ENCODE measurements at regions not wholly inside any gene's neighbourhood (a gene's known extent, or its start where the extent isn't known, plus 50 kb on each side); places are given as distances from the start of the nearest gene placed in this dataset.
"Not testable (repeated sequence)": the region's sequence is repeated elsewhere in the genome, so short reads cannot be mapped to it uniquely, and the experiment has no call there.

DNA sequence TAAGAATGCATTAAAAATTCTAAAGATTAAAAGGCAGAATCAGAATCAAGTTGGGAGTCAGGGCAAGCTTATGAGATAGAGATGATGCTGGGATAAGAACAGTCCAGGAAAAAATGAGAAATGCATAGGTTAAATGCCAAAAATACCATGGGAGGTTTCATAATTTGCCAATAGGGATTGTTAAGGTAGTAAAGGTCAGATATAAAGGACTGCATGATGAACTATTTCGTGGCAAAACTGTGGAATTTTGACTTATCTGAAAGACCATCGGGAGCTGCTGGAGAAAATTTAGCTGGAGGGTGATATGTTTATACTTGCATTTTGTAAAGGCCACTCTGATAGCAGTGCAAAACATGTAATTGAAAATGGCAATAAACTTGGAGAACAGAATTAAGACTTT, 1872.8 kb upstream of the ACO1 start:
- DNase-seq: no peak

DNA sequence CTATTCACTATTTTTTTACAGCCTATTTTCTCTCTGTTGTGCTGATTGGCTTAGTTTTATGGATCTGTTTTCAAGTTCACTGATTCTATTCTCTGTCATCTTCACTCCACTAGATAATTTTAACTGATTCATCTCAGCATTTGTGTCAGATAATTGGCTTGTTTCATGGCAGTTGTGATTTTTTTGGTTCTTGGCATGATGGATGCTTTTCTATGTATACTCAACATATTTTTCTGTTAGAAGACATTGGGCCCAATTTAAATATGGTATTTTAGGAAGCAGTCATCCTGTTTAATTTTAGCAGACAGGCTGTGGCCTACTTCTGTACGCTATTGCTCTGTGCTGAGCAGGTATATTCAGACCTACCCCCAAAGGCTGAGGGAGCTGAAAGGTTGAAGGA, 1865.3 kb upstream of the ACO1 start:
- DNase-seq: no peak

DNA sequence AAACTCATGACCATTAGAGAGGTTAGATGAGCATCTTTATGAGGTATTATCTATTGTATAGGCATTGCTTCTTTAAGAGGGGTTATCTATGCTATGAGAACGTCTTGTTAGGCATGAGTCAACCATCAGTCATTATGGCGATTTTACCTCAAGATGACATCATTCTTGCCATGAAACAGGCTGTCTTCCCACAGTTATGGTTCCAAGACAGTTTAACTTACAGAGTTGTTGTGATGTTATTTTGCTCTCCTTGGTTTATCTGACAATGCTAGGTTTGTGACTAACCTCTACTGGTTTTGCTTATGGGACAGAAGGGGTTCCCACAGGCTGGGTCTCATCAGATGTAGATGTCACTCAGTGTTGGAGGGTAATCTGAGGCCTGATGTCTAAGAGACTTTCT, 1864.7 kb upstream of the ACO1 start:
- no peak for DNase-seq

DNA sequence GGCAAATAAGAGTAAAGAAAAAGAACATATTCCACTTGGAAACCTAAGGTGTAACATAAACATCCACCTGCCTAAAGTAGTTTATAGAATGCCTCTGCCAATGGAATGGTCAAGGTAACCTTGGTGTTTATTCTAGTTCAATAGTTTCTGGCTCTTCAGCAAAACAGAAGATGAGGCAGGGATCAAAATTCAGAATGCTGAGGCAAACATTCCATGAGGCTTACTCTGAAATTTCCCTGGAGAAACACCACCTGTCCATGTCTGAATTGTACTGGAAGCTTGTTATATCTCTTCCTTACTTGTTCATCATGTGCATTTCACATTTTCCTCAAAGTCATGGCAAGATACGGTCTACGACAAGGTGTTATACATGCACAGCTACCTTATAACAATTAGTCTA, 1862.4 kb upstream of the ACO1 start:
- DNase-seq: no peak

DNA sequence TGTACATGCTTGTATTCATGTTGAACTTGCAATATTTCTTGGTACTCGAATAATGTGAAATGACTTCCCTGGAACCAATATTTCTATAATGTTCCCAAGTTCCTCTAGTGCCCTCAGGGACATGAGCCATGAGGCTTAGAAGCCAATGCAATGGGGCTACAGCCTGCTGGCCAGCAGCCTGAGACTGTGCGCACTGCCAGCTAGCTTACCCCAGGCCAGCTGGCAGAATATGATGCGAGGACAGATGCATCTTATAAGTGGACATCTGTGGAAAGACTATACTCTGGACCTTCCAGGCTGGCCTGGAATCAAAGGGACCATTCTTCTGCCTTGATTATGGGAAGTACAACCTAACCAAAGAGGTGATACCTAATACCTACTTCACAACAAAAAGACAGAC, 1862.0 kb upstream of the ACO1 start:
- DNase-seq: no peak

DNA sequence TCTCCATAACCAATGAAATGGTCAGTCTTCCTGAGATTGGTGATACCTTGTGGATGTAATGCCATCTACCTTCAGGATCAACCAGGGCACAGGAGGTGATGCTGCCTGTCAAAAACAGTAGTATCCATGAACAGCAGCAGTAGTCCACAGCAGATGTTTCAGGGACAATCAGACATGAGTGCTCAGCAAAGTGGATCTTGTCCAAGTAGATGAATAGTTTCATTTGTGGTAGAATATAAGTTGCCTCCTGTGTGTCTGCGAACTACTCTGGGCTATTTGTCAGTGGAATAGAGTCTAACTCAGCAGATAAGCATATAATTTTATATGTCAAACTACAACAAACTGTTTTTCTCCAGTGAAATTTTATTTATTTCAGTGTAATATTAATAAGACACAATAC, 1860.1 kb upstream of the ACO1 start:
- DNase-seq: no peak

DNA sequence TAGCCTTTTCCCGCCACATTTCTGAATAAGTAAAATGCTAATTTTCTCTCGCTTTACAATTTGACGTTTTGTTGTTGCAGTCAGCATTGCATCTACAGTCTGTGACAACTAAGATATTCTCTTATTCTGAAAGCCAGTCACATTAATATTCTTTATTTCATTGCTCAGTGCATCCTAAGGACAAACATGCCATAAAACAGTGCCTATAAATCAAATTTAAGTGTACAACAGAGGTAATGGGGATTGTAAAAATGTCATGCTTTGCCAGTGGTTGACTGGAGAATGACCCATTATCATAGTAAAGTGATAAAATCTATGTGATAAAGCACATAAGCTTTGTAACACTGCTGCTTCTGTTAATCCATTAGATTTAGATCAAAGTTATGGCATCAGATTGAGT, 1850.0 kb upstream of the ACO1 start:
- no peak for DNase-seq

DNA sequence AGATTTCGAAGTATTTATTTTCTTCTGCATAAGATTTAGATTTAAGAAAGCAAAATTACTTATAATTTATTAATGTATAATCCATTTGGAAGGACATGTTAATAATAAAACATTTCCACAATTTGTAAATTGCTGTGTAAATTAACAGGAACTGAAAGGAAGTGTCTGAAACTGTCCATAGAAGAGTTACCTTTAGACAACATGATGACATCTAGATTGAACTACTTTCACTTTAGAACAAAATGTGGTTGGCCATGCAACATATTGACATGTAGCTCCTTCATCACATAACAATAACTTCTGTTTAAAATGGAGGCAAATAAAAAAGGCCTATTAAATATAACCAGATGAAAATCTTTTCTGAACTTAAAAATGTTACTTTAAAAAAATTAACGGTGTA, 1849.5 kb upstream of the ACO1 start:
- no peak for DNase-seq

DNA sequence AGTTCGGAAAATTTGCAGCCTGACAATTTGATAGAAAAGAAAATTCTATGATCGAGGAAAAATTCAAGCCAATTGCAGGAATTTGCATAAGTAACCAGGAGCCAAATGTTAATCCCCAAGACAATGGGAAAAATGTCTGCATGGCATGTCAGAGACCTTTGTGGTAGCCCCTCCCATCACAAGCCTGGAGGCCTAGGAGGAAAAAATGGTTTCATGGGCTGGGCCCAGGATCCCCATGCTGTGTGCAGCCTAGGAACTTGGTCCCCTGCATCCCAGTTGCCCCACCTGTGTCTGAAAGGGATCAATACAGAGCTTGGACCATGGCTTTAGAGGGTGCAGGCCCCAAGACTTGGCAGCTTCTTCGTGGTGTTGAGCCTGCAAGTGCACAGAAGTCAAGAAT, 1847.9 kb upstream of the ACO1 start:
- no peak for DNase-seq

DNA sequence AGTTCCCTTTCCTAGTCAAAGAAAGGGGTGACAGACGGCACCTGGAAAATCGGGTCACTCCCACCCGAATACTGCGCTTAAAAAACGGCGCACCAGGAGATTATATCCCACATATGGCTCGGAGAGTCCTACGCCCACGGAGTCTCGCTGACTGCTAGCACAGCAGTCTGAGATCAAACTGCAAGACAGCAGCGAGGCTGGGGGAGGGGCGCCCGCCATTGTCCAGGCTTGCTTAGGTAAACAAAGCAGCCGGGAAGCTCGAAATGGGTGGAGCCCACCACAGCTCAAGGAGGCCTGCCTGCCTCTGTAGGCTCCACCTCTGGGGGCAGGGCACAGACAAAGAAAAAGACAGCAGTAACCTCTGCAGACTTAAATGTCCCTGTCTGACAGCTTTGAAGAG, 1844.7 kb upstream of the ACO1 start:
- DNase-seq: not testable (repeated sequence)

DNA sequence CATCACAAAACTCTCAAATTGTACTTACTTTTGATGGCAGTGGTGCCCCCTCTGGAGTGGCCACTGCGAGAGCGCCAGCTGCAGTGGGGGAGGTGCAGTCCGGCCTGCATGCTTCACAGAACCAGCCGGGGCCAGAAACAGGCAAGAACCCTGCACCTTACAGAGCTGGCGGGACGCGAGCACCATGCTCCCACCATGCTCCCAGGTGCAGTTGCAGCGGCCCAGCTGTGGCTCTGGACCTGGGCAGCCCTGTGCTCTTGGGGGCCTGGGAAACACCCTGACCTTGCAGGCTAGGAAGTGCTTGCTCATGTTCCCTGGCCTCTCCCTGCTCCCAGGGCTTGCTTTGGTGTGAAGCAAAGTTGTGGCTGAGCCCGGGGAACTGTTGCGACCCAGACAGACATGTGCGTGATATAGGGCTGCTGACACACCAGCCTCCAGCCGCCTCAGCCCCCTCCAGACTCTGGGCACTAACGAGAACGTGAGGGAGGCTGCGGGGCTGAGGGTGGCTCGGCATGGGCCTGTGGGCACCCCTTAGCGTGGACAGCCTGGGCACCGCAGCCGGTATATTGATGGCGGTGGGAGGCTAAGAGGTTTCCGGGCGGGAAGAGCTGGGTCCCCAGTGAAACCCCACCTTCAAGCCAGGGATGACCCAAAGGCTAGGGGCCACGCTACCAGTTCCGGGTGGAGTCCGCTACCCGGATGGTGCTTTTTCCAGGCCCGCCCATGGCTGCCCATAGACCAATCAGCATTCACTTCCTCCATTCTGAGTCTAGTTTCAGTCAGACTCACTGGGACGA, 1809.9 kb upstream of the ACO1 start:
- DNase-seq: no peak

DNA sequence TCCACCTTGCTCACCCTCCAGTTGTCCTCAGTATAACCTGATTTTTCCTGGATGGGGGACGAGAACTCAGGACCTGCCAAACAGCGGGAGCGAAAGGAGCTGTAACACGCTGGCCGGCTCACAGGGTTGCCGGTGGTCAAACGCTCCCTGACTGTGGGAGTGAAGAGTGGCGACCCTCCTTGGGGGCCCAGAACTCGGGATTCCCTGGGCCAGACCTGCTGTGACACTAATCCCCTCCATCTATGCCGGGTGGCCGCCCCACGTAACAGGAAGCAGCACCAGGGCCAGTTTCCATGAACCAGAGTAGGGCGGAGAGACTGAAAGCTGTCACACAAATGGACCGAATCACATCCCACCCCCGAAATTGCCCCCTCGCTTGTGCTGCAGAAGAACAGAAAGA, 1809.2 kb upstream of the ACO1 start:
- no peak for DNase-seq

DNA sequence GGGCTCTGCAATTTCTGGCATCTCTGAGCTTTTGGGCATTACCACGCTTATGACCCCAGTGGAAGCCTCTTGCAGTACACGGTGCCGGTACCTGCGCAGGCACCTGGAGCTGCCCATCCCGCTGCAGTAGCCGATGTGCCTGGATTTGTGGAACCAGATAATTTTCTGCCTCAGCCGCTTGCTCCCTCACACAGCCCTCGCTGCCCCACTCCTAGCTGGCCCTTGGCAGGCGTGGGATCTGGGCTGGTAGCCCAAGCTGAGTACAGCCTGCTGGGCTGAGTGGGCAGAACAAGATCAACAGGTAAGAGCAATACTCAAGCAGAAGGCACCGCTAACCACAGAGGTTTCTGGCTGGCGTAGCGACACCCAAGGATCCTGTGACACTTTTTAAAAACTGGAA, 1808.8 kb upstream of the ACO1 start:
- no peak for DNase-seq

DNA sequence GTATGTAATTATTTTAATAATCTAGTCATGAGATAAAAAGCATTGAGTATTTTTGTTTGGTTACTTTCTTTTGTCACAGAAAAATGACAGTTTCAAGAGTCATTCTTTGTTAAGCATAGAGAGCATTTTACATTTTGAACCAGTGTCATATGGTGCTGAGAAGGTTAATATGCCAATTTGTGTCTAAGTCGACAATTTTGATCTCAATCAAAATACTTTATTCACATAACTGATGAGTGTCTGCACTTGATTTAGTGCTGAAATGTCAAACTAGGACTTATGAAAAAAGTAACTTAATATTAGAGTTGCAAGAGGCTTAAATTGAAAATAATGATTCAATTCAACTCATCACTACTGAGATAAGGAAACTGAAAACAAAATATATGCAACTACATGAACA, 1804.6 kb upstream of the ACO1 start:
- no peak for DNase-seq

DNA sequence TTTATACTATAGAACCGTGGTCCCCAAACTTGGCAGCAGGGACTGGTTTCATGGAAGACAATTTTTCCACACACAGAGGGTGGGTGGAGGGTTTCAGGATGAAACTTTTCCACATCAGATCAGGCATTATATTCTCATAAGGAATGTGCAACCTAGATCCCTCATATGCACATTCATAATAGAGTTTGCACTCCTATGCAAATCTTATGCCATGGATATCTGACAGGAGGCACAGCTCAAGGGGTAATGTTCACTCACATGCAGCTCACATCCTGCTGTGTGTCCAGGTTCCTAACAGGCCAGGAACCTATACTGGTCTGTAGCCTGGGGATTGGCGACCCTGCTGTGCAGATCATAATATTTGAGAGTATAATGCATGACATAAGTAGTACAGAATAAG, 1802.2 kb upstream of the ACO1 start:
- DNase-seq: no peak

DNA sequence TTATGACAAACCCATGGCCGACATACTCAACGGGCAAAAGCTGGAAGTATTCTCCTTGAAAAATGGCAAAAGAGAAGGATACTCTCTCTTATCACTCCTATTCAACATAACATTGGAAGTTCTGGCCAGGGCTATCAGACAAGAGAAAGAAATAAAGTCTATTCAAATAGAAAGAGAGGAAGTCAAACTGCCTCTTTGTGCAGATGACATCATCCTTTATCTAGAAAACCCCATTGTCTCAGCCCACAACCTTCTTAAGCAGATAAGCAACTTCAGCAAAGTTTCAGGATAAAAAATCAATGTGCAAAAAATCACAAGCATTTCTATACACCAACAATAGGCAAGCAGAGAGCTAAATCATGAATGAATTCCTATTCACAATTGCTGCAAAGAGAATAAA, 1799.9 kb upstream of the ACO1 start:
- DNase-seq: no peak

DNA sequence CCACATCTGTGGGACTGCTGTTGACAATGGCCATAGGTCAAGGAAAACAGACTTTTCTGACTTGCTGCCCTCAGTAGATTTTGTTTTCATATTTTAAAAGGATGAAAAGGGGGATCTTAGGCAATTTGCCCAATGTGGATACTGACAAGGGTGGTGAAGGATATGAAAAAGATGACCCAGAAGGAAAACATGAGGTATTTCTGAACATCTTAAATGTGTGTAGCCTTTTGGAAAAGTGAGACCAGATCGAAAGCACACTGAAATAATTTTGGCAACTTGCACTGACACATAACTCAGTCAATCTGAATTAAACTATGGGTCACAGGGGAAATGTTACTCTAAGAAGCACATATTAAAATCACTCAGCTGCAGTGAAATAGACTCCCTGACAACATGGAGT, 1793.0 kb upstream of the ACO1 start:
- no peak for DNase-seq

DNA sequence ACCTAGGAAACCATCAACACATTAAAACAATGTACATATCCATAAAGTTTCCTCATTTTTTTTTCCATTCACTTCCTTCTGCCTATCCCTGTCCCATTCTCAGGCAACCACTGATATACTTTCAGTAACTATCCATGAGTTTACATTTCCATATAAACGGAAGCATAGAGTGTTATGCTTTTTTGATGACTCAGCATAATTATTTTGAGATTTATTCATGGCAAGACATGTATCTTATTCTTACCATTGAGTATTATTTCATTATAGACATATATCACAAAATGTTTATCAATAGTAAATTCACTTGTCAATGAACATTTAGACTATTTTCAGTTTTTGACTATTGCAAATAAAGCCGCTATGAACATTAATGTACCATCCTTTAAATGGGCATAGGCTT, 1786.8 kb upstream of the ACO1 start:
- DNase-seq: no peak

DNA sequence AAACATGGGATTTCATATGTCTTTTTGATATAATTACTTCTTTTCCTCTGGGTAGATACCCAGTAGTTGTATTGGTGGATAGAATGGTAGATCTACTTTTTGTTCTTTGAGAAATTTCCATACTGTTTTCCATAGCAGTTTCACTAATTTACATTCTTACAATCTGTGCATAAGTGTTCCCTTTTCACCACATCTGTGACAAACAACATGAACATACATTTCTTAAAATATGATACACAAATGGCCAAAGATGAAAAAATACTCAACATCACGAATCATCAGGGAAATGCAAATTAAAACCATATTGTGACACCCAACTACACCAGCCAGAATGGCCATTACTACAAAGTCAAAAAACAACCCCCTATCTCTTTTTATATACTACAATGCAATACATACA, 1778.5 kb upstream of the ACO1 start:
- DNase-seq: no peak

DNA sequence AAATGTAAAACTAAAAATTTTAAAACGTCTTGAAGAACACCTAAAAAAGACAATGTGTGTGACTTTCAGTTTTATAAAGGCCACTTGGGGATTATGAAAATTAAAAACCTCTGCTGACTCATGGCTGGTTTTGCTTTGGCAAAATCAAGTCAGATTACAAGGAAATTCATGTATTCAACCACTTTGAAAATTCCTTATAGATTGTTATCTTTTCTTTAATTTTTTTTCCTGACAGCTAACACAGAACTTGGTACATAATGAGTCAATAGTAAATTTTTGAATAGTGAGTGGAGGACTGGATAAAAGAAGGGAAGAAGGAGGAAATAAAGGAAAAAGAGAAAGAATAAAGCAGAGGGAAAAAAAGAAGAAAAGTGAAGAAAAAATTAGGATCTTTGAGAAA, 1774.7 kb upstream of the ACO1 start:
- DNase-seq: no peak

DNA sequence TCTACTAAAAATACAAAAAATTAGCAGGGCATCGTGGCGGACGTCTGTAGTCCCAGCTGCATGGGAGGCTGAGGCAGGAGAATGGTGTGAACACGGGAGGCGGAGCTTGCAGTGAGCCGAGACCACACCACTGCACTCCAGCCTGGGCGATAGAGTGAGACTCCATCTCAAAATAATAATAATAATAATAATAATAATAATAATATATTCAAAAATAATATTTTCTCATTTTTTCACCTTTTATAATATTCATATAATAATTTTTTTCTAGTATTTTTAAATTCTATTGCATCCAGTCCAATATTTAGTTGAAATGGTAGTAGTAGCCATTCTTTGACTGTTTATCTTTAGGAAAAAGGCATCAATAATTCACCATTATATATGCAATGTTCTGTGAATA, 1767.7 kb upstream of the ACO1 start:
- DNase-seq: not testable (repeated sequence)

DNA sequence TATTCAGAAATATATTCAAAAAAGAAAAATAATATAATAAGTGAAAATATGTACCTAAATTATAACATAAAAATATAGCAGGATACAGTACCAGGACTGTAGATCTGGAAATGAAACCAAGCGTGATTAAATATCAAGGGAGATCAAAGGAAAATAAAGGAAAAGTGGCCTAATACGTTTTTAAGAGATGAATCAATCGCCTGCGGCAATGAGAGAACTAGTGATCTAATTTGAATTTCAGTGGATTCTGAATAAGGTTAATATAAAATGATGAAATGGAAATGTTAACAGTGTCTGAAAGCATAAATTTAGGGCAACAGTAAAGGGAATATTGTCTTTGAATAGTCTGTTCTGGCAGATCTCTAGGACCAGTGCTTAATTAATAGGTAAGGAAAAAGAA, 1761.9 kb upstream of the ACO1 start:
- no peak for DNase-seq

DNA sequence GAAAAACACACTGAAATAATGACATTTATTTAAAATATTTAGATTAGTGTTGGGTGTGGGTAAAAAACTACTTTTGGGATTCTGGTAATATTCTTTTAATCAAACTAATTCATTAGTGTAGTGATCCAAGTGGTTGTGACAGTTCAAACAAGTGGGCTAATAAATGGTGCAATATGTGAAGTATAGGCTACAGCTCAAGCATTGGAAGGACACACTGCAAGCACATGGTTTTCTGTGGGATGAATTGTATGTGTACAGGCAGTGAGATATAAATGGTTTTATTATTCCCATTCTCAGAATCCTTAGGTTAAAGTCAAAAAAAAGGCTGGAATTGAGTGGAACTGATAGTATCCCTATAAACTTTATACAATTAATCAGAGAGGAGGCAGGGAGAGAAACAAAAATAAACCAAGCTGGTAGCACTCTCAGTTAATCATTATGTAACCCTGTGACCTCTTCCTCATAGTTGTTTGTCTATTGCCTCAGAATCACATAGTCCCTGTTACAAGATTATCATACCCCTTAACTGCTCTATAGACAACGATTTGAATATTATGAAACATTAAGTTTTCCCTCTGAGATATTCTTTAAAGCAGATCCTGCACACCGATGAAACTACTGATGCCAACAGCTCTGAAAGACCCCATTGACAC, 1755.4 kb upstream of the ACO1 start:
- DNase-seq: no peak

DNA sequence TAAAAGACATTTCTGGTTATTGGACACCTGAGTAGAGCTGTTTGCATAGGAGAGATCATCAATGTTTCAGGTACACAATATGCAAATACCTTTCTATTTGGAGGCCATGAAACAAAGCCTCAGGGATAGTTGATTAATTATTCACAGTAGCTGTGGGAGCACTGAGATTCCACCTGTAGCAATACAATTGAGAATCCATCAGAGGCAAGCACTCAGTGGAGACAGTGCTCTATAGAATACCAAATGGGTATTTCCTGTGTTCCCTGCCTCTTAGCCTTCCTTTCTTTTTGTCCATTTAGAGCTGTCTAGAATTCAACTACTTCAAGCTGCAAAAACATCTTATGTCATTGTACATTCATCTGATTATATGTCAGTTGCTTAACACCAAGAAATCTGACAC, 1754.0 kb upstream of the ACO1 start:
- DNase-seq: no peak

DNA sequence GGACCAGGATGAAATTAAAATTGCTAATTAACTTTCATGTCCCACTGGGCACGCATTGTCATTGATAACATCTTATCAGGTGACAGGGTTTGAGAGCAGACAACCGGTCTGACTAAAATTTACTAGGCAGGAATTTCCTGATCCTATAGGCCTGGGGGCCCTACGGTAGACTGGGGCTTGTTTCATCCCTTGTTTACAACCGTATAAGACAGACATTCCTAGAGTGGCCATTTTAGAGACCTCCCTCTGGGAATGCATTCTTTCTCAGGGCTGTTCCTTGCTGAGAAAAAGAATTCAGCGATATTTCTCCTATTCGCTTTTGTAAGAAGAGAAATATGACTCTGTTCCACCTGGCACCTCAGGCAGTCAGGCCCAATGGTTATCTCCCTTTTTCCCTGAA, 1737.8 kb upstream of the ACO1 start:
- DNase-seq: not testable (repeated sequence)

Data from retina (tissue), 1 donor.